HCT116 (cell line): ENCODE measurements at regions not wholly inside any gene's neighbourhood (a gene's known extent, or its start where the extent isn't known, plus 50 kb on each side); places are given as distances from the start of the nearest gene placed in this dataset.

Experiments used
- ATAC-seq: fragments of 200-7000 bp; cut with Tn5 transposase; 2 replicates; pipeline ENCODE4 v1.9.1; 2020; ENCODE audit warnings: mild to moderate bottlenecking, moderate library complexity
- BruUV-seq: library from RNA; stranded (reverse); fragments of 400-500 nt; replicated peaks from 2 replicates; lab custom pipeline; 2021; lab: Mats Ljungman, UMichigan
- CTCF ChIA-PET: fragments of 300-600 bp; sonication (Branson Sonifier 250); formaldehyde crosslinking; loops from one replicate; lab custom pipeline; 2021; ENCODE audit warnings: antibody characterized with exemption; lab: Charles Lee
- POLR2A ChIA-PET: fragments of 300-600, 350-600 bp; sonication (Branson Sonifier 250); formaldehyde crosslinking; loops from one replicate; lab custom pipeline; 2021; ENCODE audit warnings: antibody characterized with exemption; lab: Charles Lee
- RAD21 ChIA-PET, 2 experiments: fragments of 300-600 bp; sonication (Branson Sonifier 250); formaldehyde crosslinking; loops; one replicate each; lab custom pipeline; 2023; ENCODE audit warnings: low total read pairs in 2 of 2; ENCODE audit not compliant: uncharacterized antibody in 2 of 2, unreplicated experiment in 2 of 2, low non-redundant PET in 1 of 2; lab: Charles Lee
- DNase-seq: peaks from one replicate; pipeline ENCODE4 v3.0.0-alpha.2; 2010; ENCODE audit warnings: low read depth, low spot score
- H2AFZ ChIP-seq: fragments of 200-600 bp; shearing (Covaris generic), sonication (generic); 2 replicates; pipeline ENCODE4 v1.6.1; 2017; ENCODE audit warnings: low read depth, mixed run types, mixed read lengths, antibody characterized with exemption, low read length; ENCODE audit not compliant: poor library complexity, severe bottlenecking
- H3K27ac ChIP-seq: 2 replicates; pipeline ENCODE4 v1.5.1; 2012; ENCODE audit warnings: low read depth, low read length
- H3K27me3 ChIP-seq: fragments of 200-600 bp; sonication (generic); 2 replicates; pipeline ENCODE4 v1.6.1; 2016; ENCODE audit warnings: mixed run types, low read length, mixed read lengths; ENCODE audit not compliant: insufficient read depth
- H3K36me3 ChIP-seq, 2 experiments: fragments of 200-500 bp in 1 of 2; fragments of 200-600 bp in 1 of 2; sonication (Bioruptor generic) in 1 of 2; sonication (generic) in 1 of 2; 2 replicates each; pipeline versions ENCODE4 v1.5.1 to v1.6.1; 2014 to 2016; ENCODE audit warnings: low read length in 2 of 2, inconsistent platforms in 1 of 2, mixed read lengths in 1 of 2, mixed run types in 1 of 2; ENCODE audit not compliant: insufficient read depth in 2 of 2, control insufficient read depth in 1 of 2
- H3K4me1 ChIP-seq, 2 experiments: fragments of 200-600 bp in 1 of 2; sonication (generic) in 1 of 2; 2 replicates each; pipeline versions ENCODE4 v1.5.1 to v1.6.1; 2012 to 2017; ENCODE audit warnings: low read length in 2 of 2, inconsistent platforms in 1 of 2, mild to moderate bottlenecking in 1 of 2, mixed read lengths in 1 of 2, mixed run types in 1 of 2, moderate library complexity in 1 of 2; ENCODE audit not compliant: insufficient read depth in 2 of 2, control insufficient read depth in 1 of 2
- H3K4me2 ChIP-seq: fragments of 200-600 bp; sonication (generic); 2 replicates; pipeline ENCODE4 v1.6.1; 2017; ENCODE audit warnings: mixed run types, low read length, mixed read lengths
- H3K4me3 ChIP-seq, 2 experiments: fragments of 200-600 bp in 1 of 2; sonication (generic) in 1 of 2; replicated peaks in 1 of 2; 2 replicates each; pipeline ENCODE4 v1.5.1; 2011 to 2016; ENCODE audit warnings: low read length in 2 of 2, control low read depth in 1 of 2, low read depth in 1 of 2, mild to moderate bottlenecking in 1 of 2, mixed read lengths in 1 of 2, mixed run types in 1 of 2
- H3K79me2 ChIP-seq: fragments of 200-600 bp; sonication (generic); 2 replicates; pipeline ENCODE4 v1.6.1; 2017; ENCODE audit warnings: mild to moderate bottlenecking, mixed run types, low read length, moderate library complexity, mixed read lengths; ENCODE audit not compliant: insufficient read depth
- H3K9ac ChIP-seq: fragments of 200-600 bp; sonication (generic); 2 replicates; pipeline ENCODE4 v1.6.1; 2016; ENCODE audit warnings: low read length, mixed read lengths
- H3K9me2 ChIP-seq: fragments of 200-600 bp; sonication (generic), shearing (Covaris generic); 2 replicates; pipeline ENCODE4 v1.6.1; 2017; ENCODE audit warnings: mixed run types, mild to moderate bottlenecking, moderate library complexity; ENCODE audit not compliant: insufficient read depth
- H3K9me3 ChIP-seq, 2 experiments: fragments of 200-500 bp in 1 of 2; fragments of 200-600 bp in 1 of 2; sonication (Bioruptor generic) in 1 of 2; sonication (generic) in 1 of 2; 2 replicates each; pipeline ENCODE4 v1.6.1; 2014 to 2017; ENCODE audit warnings: low read length in 2 of 2, mixed read lengths in 2 of 2, inconsistent platforms in 1 of 2, low read depth in 1 of 2, mild to moderate bottlenecking in 1 of 2, mixed run types in 1 of 2, moderate library complexity in 1 of 2; ENCODE audit not compliant: control insufficient read depth in 1 of 2, insufficient read depth in 1 of 2
- H4K20me1 ChIP-seq: fragments of 200-600 bp; sonication (generic), shearing (Covaris generic); 2 replicates; pipeline ENCODE4 v1.6.1; 2017; ENCODE audit warnings: mixed run types, mild to moderate bottlenecking, moderate library complexity; ENCODE audit not compliant: insufficient read depth
- FOSL1 ChIP-seq: IDR thresholded peaks from 2 replicates; pipeline ENCODE4 v1.6.1; 2012; ENCODE audit warnings: low read depth
- RAD21 ChIP-seq: IDR thresholded peaks from 2 replicates; pipeline ENCODE4 v1.6.1; 2012; ENCODE audit warnings: low read depth, mild to moderate bottlenecking
- REST ChIP-seq: IDR thresholded peaks from 2 replicates; pipeline ENCODE4 v1.6.1; 2012; ENCODE audit warnings: low read depth
- SRF ChIP-seq: IDR thresholded peaks from 2 replicates; pipeline ENCODE4 v1.6.1; 2012; ENCODE audit warnings: low read depth
- ZBTB33 ChIP-seq: IDR thresholded peaks from 2 replicates; pipeline ENCODE4 v1.6.1; 2011; ENCODE audit warnings: mild to moderate bottlenecking, low read length, moderate library complexity; ENCODE audit not compliant: insufficient replicate concordance; ENCODE audit errors: extremely low read depth
- ZFX ChIP-seq: fragments of 450-650 bp; IDR thresholded peaks from 2 replicates; pipeline ENCODE4 v1.6.1; 2017
- ZNF274 ChIP-seq: fragments of 200-500 bp; sonication (Bioruptor generic); IDR thresholded peaks from 2 replicates; pipeline ENCODE4 v1.6.1; 2014; ENCODE audit warnings: mild to moderate bottlenecking, low read depth, low read length, inconsistent platforms
- intact Hi-C: fragments of 100-400 bp; cut with micrococcal nuclease; formaldehyde crosslinking; loops from 2 replicates; pipeline ENCODE4 v1.10.0; 2022

GRCh38 chr1:88375977-88376376 lies 308.1 kb upstream of the PKN2 start (continued):
- TF ChIP-seq REST (no peak), SRF (no peak), ZNF274 (no peak), ZFX (no peak)

- no peak overlapping the region for H3K27ac ChIP-seq
- no peaks in the 10 kb centered on the region for H3K36me3 ChIP-seq
- peaks cover 3 to 6% of the 10 kb centered on the region in 2 experiments; a peak in 3 of 4 replicates for H3K4me1 ChIP-seq
- intact Hi-C loops = no loop called here
- H3K9me2 ChIP-seq = no peaks in the 10 kb centered on the region
- H3K9me3 ChIP-seq = no peaks in the 10 kb centered on the region
- H3K79me2 ChIP-seq = no peaks in the 10 kb centered on the region
- no peaks in the 10 kb centered on the region for H3K27me3 ChIP-seq
- POLR2A ChIA-PET = no interaction called here
- DNase-seq (no peak), ATAC-seq (no peak)
- H3K4me2 ChIP-seq = no peak overlapping the region
- CTCF ChIA-PET = no interaction called here
- no TSS peak for BruUV-seq
- TF ChIP-seq ZBTB33 = no peak
- no peak for TF ChIP-seq RAD21
- no peak for TF ChIP-seq FOSL1
- no peak for TF ChIP-seq ZNF274
- TF ChIP-seq ZFX = no peak
- H4K20me1 ChIP-seq = no peaks in the 10 kb centered on the region
- no peak overlapping the region for H3K4me3 ChIP-seq
- H2AFZ ChIP-seq = no peak overlapping the region
- no peak overlapping the region for H3K9ac ChIP-seq
- RAD21 ChIA-PET = no interaction called here
Observed at GRCh38 chr1:88376421-88376820, 307.7 kb upstream of the PKN2 start.
